SJSA1 (cell line): ENCODE measurements at regions not wholly inside any gene's neighbourhood (a gene's known extent, or its start where the extent isn't known, plus 50 kb on each side); places are given as distances from the start of the nearest gene placed in this dataset.

Source experiments
- DNase-seq, 2 experiments: peaks; one replicate each; pipeline ENCODE4 v3.0.0-alpha.2; 2015 to 2020; ENCODE audit warnings: low spot score in 2 of 2, low read depth in 1 of 2
- H3K27ac ChIP-seq: fragments of 250-450 bp; sonication (Bioruptor Pico); 2 replicates; pipeline ENCODE4 v1.5.1; 2020; ENCODE audit warnings: mild to moderate bottlenecking, moderate library complexity
- H3K27me3 ChIP-seq: fragments of 250-450 bp; sonication (Bioruptor Pico); replicated peaks from 2 replicates; pipeline ENCODE4 v1.5.1; 2020; ENCODE audit warnings: mild to moderate bottlenecking, moderate library complexity
- H3K36me3 ChIP-seq: fragments of 250-450 bp; sonication (Bioruptor Pico); 2 replicates; pipeline ENCODE4 v1.5.1; 2020; ENCODE audit warnings: mild to moderate bottlenecking
- H3K4me1 ChIP-seq: fragments of 250-450 bp; sonication (Bioruptor Pico); replicated peaks from 2 replicates; pipeline ENCODE4 v1.6.1; 2021; ENCODE audit warnings: mild to moderate bottlenecking
- H3K4me3 ChIP-seq: fragments of 250-450 bp; sonication (Bioruptor Pico); 2 replicates; pipeline ENCODE4 v1.5.1; 2020; ENCODE audit warnings: mild to moderate bottlenecking
- H3K9me3 ChIP-seq: fragments of 250-450 bp; sonication (Bioruptor Pico); replicated peaks from 2 replicates; pipeline ENCODE4 v1.5.1; 2020; ENCODE audit warnings: mild to moderate bottlenecking

DNA sequence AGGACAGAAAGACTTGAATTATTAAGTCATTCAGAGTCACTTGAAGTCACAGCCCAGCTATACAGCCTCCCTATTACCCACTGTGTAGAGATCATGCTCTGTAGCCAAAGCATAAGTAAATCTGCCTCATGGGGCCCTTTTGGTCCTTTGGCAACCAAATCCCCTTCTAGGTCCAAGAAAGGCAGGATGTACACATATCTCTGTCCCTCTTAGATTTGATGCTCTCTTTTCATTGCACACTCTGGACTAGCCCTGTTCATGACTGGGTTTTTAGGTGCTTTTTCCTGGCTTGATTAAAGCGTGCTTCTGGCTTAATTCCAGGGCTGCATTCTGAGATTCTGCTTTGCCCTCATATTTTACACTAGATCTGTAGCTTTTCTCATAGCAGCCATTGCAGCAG, 296.8 kb downstream of the TENT5A start:
- H3K4me1 ChIP-seq = no peaks in the 10 kb centered on the region
- no peak overlapping the region for H3K27ac ChIP-seq
- H3K4me3 ChIP-seq = no peak overlapping the region
- no peaks in the 10 kb centered on the region for H3K9me3 ChIP-seq
- H3K27me3 ChIP-seq = no peaks in the 10 kb centered on the region
- no peaks in the 10 kb centered on the region for H3K36me3 ChIP-seq
- DNase-seq = no peak

GRCh38 chr6:81451787-81452186, 300.7 kb downstream of the TENT5A start:
- H3K4me1 ChIP-seq = no peaks in the 10 kb centered on the region
- peak in 1 of 2 experiments; percentile 26 for DNase-seq
- H3K27ac ChIP-seq = no peak overlapping the region
- H3K4me3 ChIP-seq = no peak overlapping the region
- H3K9me3 ChIP-seq = no peaks in the 10 kb centered on the region
- no peaks in the 10 kb centered on the region for H3K36me3 ChIP-seq
- no peaks in the 10 kb centered on the region for H3K27me3 ChIP-seq

DNA sequence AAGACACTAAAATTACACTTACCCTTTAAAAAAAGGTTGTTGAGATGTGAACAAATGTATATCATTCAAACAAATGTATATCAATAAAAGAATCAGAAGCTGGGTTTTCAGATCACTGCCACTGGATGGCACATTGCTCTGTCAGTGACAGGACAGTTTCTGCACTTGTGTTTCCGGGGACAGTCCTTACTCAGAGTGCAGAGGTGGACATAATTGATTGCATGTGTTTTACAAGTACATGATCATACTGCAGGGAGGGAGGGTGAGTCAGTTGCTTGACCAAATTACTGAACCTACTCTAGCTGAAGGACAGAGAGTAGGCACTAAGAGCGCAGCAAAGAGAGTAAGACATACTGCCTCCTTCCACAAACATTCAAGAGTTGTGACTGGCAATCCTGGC, 302.3 kb downstream of the TENT5A start:
- H3K4me3 ChIP-seq = no peak overlapping the region
- H3K27ac ChIP-seq = no peak overlapping the region
- H3K9me3 ChIP-seq = no peaks in the 10 kb centered on the region
- H3K27me3 ChIP-seq = no peaks in the 10 kb centered on the region; the same call in 1 of the 2 replicates
- no peaks in the 10 kb centered on the region for H3K4me1 ChIP-seq
- no peaks in the 10 kb centered on the region for H3K36me3 ChIP-seq
- no peak for DNase-seq

GRCh38 chr6:81446509-81446908, 306.0 kb downstream of the TENT5A start:
- Histone ChIP-seq H3K4me1 (no peaks in the 10 kb centered on the region), H3K9me3 (no peaks in the 10 kb centered on the region), H3K27ac (no peak overlapping the region), H3K36me3 (no peaks in the 10 kb centered on the region), H3K4me3 (no peak overlapping the region), H3K27me3 (no peaks in the 10 kb centered on the region; the same call in 1 of the 2 replicates)
- no peak for DNase-seq

- no peak overlapping the region for H3K27ac ChIP-seq
- H3K4me3 ChIP-seq = no peak overlapping the region
- H3K4me1 ChIP-seq = no peaks in the 10 kb centered on the region
- no peaks in the 10 kb centered on the region; the same call in 1 of the 2 replicates for H3K9me3 ChIP-seq
- H3K36me3 ChIP-seq = no peaks in the 10 kb centered on the region
- no peak for DNase-seq
- no peaks in the 10 kb centered on the region for H3K27me3 ChIP-seq
Observed at GRCh38 chr6:81439417-81439816, 313.1 kb downstream of the TENT5A start.

DNA sequence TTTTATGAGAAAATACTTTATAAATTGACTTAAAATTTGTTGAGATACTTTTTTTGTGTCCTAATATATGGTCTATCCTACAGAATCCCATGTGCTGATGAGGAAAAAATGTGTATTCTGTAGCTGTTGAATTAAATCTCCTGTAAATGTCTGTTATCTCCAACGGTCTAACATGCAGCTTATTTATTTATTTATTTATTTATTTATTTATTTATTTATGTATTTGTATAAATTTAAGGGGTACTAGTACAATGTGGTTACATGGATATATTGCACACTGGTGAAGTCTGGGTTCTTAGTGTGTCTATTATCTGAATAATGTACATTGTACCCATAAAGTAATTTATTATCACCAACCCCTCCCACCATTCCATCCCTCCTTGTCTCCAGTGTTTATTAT, 315.5 kb downstream of the TENT5A start:
- Histone ChIP-seq H3K27ac (no peak overlapping the region), H3K9me3 (no peaks in the 10 kb centered on the region; the same call in 1 of the 2 replicates), H3K36me3 (no peaks in the 10 kb centered on the region), H3K4me1 (no peaks in the 10 kb centered on the region), H3K4me3 (no peak overlapping the region), H3K27me3 (no peaks in the 10 kb centered on the region)
- no peak for DNase-seq

DNA sequence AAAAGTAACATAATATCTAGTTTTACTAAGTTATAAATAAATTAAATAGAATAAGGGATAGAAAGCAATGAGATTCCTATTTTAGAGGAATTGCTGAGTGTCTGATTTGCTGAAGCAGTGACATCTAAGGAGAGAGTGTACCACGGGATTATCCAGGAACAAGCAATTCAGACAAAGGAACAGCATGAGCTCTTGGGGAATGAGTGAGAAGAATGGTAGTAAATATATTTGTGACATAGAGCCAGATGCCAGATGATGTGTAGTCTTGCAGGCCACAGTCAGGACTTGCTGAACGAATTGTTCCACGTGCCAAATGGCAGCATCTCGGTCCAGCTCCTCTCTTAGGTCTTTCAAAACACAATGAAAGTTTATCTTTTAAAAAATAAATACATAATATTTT, 339.2 kb downstream of the TENT5A start:
- H3K9me3 ChIP-seq = no peaks in the 10 kb centered on the region
- no peak for DNase-seq
- H3K4me1 ChIP-seq = no peaks in the 10 kb centered on the region
- no peak overlapping the region for H3K4me3 ChIP-seq
- 0 out of 2 replicates have a peak, but pooled peaks cover under 1% of the 10 kb centered on the region for H3K27me3 ChIP-seq
- H3K27ac ChIP-seq = no peak overlapping the region
- no peaks in the 10 kb centered on the region for H3K36me3 ChIP-seq

DNA sequence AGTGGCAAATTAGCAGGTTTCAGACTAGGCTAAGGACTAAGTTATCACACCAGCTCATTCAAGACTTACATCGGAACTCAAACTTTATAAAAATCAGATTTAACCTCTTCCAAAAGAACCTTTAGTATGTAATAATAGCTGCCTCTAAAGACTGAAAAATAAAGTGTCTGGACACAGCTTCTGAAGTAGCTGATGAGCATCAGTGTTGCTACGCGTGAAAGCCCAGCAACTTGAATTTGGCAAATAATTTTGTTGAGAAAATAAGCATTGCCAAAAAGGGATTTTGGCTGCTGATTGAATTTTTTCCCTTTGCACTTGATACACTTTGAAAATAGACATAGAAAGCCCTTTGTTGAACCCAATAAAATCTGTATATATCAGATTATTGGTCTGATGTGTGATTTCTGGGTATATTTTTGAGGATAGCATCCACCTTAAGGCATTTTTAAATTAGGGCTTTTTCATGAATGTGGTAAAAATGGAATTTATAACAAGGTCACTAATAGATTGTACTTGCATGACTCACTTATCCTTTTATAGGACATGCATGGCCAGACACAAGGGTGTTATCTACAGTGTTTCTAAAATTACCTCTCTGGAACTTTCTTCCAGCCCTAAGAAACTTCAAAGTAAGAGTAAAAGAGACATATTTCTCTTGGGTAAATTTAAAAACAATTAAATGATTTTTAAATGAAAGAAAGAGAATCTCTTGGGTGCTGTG, 350.4 kb downstream of the TENT5A start:
- no peaks in the 10 kb centered on the region for H3K9me3 ChIP-seq
- no peak for DNase-seq
- no peaks in the 10 kb centered on the region for H3K27me3 ChIP-seq
- H3K36me3 ChIP-seq = no peaks in the 10 kb centered on the region
- H3K4me1 ChIP-seq = no peaks in the 10 kb centered on the region
- H3K4me3 ChIP-seq = no peak overlapping the region
- no peak overlapping the region for H3K27ac ChIP-seq

DNA sequence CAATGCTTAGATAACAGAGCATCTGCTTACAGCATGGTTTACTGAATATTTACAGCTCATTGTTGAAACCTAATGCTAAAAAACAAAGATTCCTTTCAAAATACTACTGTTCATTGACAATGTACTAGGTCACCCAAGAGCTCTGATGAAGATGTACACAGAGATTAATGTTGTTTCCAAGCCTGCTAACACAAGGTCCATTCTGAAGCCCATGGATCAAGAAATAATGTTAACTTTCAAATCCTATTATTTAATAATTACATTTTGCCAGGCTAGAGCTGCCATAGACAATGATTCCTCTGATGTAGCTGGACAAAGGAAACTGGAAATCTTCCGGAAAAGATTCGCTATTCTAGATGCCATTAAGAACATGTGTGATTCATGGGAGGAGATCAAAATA, 355.6 kb downstream of the TENT5A start:
- H3K4me1 ChIP-seq = no peaks in the 10 kb centered on the region
- H3K27ac ChIP-seq = no peak overlapping the region
- H3K4me3 ChIP-seq = no peak overlapping the region
- H3K27me3 ChIP-seq = no peaks in the 10 kb centered on the region
- DNase-seq = no peak
- no peaks in the 10 kb centered on the region for H3K36me3 ChIP-seq
- H3K9me3 ChIP-seq = no peaks in the 10 kb centered on the region

DNA sequence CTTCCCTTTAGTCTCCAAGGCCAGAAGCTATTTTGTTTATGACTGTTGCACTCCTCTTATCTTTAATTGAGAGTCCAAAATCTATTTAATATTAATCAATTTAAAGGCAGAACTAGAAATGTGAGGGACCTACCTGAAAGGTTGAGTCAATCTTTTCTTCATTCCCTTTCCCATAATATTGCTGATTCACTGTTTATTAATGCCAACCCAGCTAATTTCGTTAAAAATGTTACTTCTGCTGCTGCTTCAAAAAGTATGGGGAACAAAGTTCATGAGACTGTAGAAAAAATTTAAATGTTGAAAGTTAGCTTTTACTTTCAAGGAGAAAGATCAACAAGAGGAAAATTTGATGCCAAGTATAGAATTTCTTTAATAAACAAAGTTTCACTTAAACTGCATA, 365.3 kb downstream of the TENT5A start:
- Histone ChIP-seq H3K4me3 (no peak overlapping the region), H3K27me3 (no peaks in the 10 kb centered on the region), H3K27ac (no peak overlapping the region), H3K9me3 (no peaks in the 10 kb centered on the region), H3K36me3 (no peaks in the 10 kb centered on the region), H3K4me1 (no peaks in the 10 kb centered on the region)
- no peak for DNase-seq

DNA sequence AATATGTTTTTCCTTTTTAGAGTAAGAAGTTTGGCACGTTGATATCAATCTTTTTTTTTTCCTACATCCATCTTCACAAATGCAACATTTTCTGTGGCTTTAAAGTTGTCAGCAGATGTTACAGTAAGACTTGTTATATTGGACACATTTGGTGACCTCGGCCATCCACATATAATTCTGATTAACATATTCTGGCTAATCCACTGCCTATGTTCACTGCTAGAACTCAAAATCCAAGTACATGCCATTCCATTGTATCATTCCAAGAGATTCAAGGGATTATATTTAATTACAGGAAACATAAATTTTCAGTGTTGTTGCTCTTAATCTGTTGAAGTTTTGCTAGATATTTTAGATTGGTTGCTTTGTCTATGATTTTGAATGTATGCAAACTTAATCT, 367.6 kb downstream of the TENT5A start:
- Histone ChIP-seq H3K9me3 (no peaks in the 10 kb centered on the region), H3K27me3 (no peaks in the 10 kb centered on the region), H3K27ac (no peak overlapping the region), H3K36me3 (no peaks in the 10 kb centered on the region), H3K4me1 (no peaks in the 10 kb centered on the region), H3K4me3 (no peak overlapping the region)
- DNase-seq = no peak

- no peak overlapping the region for H3K27ac ChIP-seq
- H3K36me3 ChIP-seq = no peaks in the 10 kb centered on the region
- no peaks in the 10 kb centered on the region for H3K9me3 ChIP-seq
- H3K27me3 ChIP-seq = no peaks in the 10 kb centered on the region
- H3K4me3 ChIP-seq = no peak overlapping the region
- no peaks in the 10 kb centered on the region for H3K4me1 ChIP-seq
- no peak for DNase-seq
Observed at GRCh38 chr6:81383472-81383871, 369.0 kb downstream of the TENT5A start.

- H3K27me3 ChIP-seq = no peaks in the 10 kb centered on the region
- no peak overlapping the region for H3K27ac ChIP-seq
- no peak for DNase-seq
- no peaks in the 10 kb centered on the region for H3K9me3 ChIP-seq
- no peaks in the 10 kb centered on the region for H3K4me1 ChIP-seq
- H3K36me3 ChIP-seq = no peaks in the 10 kb centered on the region
- no peak overlapping the region for H3K4me3 ChIP-seq
Observed at GRCh38 chr6:81382852-81383251, 369.6 kb downstream of the TENT5A start.

DNA sequence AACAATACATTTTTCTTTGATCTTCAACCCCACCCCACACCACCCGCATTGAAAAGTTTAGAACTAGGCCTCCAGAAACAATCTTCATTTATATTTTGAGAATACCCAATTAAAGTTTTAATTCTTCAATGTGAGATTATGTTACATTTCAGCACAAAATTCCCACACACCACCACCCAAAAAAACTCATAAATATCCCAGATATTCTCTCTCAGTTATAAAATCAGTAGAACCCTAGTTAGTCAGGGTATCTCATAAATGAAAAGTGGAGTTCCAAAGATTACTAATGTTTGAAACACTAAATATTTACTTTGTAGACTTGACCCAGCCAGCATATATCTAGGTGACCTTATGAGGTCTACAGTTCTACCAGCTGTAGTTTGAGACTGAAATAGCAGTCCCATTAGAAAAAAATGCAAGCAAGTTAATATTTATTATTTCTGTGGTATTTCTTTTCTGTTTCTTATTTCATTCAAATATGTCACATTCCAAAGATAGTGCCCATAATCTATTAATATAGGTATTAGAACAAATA, 371.0 kb downstream of the TENT5A start:
- no peak for DNase-seq

More for the DNA sequence above, 371.0 kb downstream of the TENT5A start:
- Histone ChIP-seq H3K27me3 (no peaks in the 10 kb centered on the region), H3K9me3 (no peaks in the 10 kb centered on the region), H3K4me1 (no peaks in the 10 kb centered on the region), H3K4me3 (no peak overlapping the region), H3K36me3 (no peaks in the 10 kb centered on the region), H3K27ac (no peak overlapping the region)
